ENCODE measurements at regions not wholly inside any gene's neighbourhood (a gene's known extent, or its start where the extent isn't known, plus 50 kb on each side); places are given as distances from the start of the nearest gene placed in this dataset.

DNA sequence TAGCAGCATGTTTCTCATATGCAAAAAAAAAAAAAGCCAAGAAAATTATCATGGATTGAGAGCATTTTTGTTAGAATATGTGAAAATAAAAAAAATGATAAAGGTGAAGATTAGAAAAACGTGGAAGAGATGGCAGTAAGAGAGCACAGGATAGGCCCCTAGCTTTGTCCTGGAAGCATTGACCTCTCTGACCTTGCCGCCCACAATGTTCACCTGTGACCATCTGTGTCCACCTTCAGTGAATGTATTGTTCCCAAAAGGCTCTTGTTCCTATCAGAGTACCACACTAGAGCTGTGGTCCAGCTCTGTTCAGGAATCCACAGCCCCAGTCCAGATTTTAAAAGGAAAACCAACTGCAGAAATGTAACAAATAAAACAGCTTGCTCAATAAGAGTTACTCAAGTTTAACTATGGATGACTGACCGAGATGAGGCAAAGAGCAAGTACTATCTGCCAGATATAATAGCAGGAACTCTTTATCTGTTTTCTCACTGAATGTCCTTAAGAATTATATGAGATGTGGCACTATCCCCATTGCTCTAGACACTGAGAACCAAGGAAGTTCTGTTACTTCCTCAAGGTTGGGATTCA, 287.7 kb upstream of the STXBP5 start:
- no peak for TF ChIP-seq CTCF (IDR thresholded peaks at IDR 0.05; ENCODE audit: poor library complexity)
- TF ChIP-seq EZH2 (IDR thresholded peaks at IDR 0.05; ENCODE audit: borderline replicate concordance): no peak
- TF ChIP-seq EZH2phosphoT487 (IDR thresholded peaks at IDR 0.05; ENCODE audit: low read depth, severe bottlenecking, unreplicated experiment): no peak

All from hepatocyte (in vitro differentiated cells).